IPS-18c (cell line): ENCODE measurements at regions not wholly inside any gene's neighbourhood (a gene's known extent, or its start where the extent isn't known, plus 50 kb on each side); places are given as distances from the start of the nearest gene placed in this dataset.

Source experiments
- H3K4me3 ChIP-seq: 2 replicates; pipeline ENCODE4 v1.7.0; 2013; ENCODE audit warnings: low read depth, mild to moderate bottlenecking, low read length, moderate library complexity; ENCODE audit not compliant: insufficient read depth
- H3K9me3 ChIP-seq: one replicate; pipeline ENCODE4 v1.6.1; 2013; ENCODE audit warnings: mild to moderate bottlenecking, low read length, moderate library complexity; ENCODE audit not compliant: control insufficient read depth, insufficient read depth

DNA sequence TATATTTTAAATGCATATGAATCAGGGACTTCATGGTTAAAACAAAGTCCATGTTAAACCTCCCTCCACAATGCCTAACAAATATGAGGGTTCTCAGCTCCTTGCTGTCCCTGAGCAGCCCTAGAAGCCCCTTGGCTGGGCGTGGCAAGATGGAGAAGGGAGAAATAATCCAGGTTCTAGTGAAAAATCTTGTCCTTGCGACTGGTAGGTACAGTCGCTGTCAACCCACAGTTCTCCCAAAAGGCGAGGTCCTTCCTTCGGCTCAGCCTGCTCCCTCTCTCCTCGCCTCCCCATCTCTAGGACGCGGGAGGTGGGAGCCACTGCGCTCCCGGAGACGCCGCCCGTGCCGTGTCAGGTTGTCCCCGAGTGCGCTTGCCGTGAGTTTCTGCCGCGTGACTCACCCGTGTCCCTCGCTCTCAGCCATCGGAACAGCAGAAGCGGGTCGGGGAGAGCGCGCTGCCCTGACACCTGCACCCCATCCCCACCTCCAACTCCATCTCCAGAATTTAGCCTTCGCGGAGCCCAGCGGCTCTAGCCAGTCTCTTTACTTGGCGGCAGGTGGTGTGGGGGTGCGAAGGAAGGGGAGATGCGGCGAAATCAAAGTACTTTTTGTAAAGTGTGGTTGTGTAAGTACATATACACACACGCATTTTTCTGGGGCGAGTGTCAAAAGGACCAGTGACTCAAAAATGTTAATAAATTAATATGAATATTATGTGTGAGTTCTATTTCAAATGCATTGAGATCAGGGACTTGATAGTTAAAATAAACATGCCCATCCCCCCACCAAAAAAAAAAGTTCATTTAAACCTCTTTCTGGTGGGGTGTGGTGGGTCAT, 65.1 kb upstream of the TMEM17 start:
- no peaks in the 10 kb centered on the region for H3K9me3 ChIP-seq
- peak overlapping the region; percentile 49 for H3K4me3 ChIP-seq

DNA sequence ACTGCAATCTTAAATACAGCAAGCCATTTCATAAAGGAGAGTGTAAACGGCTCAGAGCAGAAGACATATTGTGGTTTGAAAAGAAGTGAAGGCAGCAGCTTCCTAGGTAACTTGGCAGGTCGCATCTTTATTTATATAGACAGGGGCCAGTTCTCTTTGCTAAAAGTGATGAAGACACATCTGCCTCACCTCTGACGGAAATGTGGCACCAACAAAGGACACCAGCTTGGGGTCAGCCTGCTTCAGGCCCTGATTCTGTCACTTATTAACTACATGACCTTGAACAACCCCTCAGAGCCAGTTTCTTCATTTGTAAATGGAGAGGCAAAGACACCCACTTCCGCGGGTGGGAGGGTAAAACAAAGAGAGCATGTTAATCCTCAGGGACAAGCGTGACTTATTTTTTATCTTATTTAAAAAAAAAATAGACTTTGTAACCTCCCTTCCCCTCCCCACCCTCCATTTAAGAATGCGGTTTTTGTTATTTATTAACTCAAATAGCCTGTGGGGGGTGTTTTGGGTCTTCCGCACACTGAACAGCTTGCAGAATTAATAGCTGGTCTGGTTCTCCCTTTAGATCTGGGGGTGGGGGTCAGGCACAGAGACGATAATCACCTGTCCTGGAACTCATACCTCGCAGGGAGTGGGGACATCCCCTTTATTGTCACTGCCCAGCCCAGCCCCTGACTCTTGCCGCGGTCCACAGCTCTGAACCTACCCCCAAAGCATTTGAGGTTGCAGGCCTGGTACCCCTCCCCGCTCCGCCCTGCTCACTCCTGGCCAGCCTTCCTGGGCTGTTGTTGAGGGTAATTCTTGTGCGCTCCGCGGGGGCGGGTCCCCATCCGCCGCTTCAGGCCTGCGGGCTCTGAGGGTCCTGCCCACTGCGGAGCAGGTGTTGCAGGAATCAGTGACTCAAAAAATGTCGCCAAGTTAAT, 64.2 kb upstream of the TMEM17 start:
- H3K9me3 ChIP-seq: no peaks in the 10 kb centered on the region
- peak overlapping the region; percentile 49 for H3K4me3 ChIP-seq

DNA sequence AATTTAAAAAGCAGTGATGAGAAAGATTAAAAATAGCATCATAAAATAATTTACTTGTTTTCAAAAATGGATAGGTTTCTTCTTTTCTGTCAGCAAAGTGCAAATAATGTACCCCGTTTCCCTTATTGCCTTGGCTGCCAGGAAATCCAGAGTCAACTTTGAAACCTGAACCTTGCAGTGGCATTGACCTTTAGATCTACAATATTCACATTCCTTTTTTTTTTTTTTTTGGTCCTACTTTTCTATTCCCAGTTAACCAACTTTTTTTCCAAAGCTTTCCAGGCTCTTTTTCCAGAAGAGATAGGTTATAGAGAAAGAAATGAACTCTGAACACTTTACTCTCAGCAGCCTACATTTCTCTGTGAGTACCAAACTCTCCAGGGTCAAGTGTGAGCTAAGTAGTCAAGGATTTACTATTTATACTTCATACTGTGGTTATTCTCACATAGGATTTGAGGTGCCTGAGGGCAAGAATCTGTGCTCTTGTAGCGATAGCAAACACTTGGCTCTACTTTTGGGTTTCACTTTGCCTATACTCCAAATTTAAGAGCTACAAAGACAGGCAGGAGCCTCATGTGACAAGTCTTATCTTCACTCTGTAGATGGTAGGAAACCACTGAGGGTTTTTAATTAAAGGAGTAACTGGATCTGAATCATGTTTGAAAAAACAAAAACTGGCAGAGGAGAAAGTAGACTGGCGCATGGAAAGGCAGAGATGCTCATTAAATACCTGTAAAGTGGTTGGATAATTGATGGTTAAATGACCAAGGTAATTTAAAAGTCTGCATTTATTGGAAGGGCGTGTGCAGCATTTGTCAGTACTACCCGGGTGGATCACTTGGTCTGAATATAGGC, 63.2 kb upstream of the TMEM17 start:
- no peak overlapping the region for H3K4me3 ChIP-seq
- no peaks in the 10 kb centered on the region for H3K9me3 ChIP-seq

DNA sequence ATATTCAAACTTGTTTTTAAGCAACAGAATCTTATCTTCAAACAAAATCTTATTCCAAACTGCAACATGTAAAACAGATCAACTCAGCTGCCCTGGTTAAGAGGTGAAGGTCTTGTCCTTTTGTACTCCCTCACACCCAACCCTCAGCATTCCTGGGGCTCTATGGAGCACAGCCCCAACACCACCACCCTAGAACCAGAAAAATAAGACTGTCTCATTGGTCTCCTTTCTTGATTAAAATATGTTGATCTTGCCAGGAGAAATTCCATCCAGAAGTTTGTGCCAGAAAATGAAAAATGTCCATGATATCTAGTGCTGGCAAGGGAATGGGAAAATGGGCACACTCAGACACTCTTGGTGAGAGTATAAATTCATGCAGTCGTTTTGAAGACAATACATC, 62.1 kb upstream of the TMEM17 start:
- peaks cover 2% of the 10 kb centered on the region for H3K9me3 ChIP-seq
- no peak overlapping the region for H3K4me3 ChIP-seq

DNA sequence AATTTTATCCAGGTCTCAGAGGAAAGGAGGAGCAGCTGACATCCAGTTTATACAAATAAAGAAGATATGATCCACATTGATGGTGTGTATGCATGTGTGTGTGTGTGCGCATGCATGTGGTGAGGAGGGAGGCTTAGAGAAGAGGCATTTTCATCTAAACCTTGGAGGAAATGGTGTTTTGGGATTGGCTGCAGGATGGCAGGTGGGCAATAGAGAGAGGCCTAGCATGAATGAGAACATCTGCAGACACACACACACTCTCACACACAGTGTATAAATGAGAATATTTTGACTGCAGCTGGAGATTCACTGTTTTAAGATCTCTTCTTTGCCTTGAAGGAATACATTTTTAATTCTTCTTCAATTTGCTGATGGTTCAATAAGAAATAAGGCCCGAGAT, 61.7 kb upstream of the TMEM17 start:
- no peak overlapping the region for H3K4me3 ChIP-seq
- peaks cover 2% of the 10 kb centered on the region for H3K9me3 ChIP-seq

DNA sequence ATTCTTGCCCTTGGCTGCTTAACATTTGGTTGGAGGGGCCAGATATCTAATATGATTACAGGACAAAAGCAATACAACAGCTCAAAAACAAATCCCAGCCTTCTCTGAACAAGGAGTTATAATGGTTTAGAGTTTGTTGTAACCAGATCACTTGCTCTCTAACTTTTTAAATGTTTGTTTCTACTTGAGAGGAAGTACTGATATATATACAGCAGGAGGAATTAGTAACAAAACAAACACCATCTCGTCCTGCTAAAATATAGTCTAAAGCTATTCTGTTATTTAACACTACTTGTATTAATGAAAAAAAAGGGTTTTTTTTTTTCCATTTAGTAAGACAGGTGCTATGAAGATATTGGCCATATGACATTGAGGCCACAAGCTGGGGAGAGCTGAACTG, 60.9 kb upstream of the TMEM17 start:
- no peak overlapping the region for H3K4me3 ChIP-seq
- peaks cover 2% of the 10 kb centered on the region for H3K9me3 ChIP-seq

DNA sequence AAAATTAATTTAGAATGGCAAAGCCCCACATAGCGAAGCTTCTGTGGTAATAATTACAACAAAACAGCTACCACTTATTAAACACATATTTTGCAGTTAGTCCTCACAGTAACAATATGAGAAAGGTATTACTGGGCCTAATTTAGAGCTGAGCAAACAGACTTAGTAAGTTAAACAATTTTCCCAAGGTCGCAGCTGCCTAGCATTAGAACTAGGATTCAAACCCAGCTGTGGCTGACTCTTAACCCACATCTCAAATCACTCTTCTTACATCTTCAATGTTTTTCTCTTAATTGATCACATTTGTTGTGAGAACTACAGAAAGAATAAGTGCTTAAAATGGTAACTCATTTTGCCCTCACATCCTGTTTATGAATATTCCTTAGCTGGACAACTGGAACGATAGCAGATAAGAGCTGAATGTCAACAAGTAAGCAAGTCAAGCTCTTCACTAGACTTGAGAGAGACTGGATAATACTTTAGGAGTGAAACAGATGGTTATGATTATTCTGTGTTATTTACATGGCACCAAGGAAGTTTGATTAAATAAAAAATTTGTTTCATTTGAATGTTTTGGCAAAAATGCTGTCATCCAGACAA, 59.4 kb upstream of the TMEM17 start:
- peaks cover 2% of the 10 kb centered on the region for H3K9me3 ChIP-seq
- H3K4me3 ChIP-seq: no peak overlapping the region

DNA sequence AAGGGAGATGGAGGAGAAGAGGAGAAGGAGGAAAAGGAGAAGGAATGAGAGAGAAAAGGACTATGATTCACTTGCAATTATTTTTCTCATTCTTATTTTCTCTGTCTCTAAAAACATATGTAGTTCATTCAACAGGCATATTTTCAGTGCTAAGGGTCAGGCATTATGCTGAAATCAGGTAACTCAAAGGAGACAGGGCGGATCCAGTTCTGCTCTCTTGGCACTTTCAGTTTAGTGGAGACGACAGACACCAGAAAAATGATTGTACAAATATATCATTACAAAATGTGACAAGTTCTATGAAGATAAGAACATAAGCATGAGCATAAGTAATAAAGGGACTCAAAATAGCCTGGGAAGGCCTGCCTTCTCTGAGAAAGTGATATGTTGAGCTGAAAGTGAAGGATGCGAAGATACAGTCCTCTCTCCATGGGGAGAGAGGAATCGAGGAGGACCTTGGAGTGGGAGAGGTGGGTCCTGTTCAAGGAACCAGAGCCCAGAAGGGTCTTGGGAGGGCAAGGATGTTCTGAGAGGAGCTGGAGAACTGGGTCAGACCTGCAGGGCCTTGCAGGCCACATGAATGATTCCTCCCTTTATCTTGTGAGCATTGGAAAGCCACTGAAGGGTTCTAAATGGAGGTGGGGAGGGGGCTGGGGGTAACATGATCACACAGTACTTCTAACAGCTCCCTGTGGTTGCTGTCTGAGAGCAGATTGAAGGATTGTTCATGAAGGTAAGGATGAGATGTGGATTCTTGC, 58.6 kb upstream of the TMEM17 start:
- no peak overlapping the region for H3K4me3 ChIP-seq

DNA sequence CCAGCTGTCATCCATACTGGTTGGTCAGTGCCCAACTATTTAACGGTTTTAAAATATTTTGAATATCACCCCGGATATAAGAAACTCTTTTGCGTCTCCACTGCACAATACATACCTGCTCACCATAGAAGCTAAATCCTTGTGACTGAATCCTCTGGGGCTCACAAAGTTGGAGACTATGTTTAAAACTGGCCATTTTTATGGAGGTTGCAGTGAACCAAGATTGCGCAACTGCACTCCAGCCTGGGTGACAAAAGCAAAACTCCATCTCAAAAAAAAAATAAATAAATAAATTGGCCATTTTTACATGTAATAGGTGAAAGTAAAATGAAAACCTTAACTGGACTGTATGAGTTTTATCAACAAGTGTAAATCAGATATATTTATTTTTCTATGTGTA, 55.6 kb upstream of the TMEM17 start:
- no peak overlapping the region for H3K4me3 ChIP-seq
- H3K9me3 ChIP-seq: peaks cover 2% of the 10 kb centered on the region

More for the DNA sequence above, 58.6 kb upstream of the TMEM17 start:
- H3K9me3 ChIP-seq: peaks cover 2% of the 10 kb centered on the region

DNA sequence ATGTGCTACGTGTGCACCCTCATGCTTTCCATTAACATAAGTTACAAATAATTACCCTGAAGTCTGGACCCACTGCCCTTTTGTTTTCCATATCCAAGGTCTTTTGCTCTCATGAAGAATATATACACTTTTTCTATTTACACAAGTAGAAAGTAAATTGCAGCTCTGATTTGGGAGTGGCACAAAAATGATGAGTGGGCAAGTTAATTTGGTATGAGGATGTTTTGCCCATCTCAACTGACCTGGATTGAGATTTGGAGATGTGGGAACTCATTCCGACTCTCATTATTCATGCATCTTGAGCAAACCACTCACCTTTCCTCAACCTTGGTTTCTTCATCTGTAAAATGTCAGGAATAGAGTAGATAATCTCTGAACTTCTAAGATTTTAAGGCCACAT, 53.6 kb upstream of the TMEM17 start:
- no peak overlapping the region for H3K4me3 ChIP-seq
- peaks cover 2% of the 10 kb centered on the region for H3K9me3 ChIP-seq

DNA sequence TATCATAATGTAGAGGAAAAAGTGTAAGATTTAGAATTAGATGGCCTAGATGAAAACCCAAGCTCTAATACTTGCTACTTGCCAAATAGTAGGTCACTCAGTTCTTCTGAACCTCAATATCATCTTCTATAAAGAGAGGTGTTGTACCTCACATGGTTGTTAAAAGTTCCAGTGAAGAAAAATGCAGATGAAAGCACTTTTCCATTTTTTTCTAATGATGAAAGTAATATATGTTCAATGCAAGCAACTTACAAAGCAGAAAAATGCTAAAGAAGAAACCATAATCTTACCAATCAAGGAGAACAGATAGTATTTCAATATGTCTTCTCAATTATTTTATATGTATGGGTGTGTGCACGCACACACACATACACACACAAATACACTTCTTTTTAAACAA, 52.7 kb upstream of the TMEM17 start:
- H3K4me3 ChIP-seq: no peak overlapping the region
- H3K9me3 ChIP-seq: peaks cover 1% of the 10 kb centered on the region

DNA sequence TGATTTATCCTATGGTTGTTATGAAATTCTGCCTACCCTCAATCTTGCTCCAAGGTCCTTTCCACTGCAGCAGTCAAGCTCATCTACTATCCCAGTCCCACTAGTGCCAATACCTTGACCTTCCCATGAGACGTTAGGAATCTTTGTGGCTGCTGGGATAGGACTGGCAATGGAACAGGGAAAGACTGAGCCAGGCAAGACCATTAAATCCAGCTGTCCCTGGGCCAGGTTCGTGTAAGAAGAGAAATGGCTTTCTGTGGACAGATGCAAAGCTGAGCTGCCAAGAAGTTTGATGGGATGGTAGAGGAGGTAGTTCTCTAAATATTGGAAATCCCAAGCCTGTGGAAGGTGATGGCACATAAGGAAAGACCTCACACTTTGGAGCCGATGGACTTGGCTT, 50.1 kb upstream of the TMEM17 start:
- H3K9me3 ChIP-seq: no peaks in the 10 kb centered on the region

More for the DNA sequence above, 50.1 kb upstream of the TMEM17 start:
- H3K4me3 ChIP-seq: no peak overlapping the region
